Stimulated activated CD8-positive, alpha-beta memory T cell treated with anti-CD3 and anti-CD28 coated beads, Interleukin-7, amount 100 ng/mL, for 1 hour (primary cell): ENCODE measurements at regions not wholly inside any gene's neighbourhood (a gene's known extent, or its start where the extent isn't known, plus 50 kb on each side); places are given as distances from the start of the nearest gene placed in this dataset.

Experiments
- DNase-seq, 2 donors: peaks; one replicate each; pipeline ENCODE4 v3.0.0-alpha.2; 2020; ENCODE audit warnings: low read depth in 2 of 2

DNA sequence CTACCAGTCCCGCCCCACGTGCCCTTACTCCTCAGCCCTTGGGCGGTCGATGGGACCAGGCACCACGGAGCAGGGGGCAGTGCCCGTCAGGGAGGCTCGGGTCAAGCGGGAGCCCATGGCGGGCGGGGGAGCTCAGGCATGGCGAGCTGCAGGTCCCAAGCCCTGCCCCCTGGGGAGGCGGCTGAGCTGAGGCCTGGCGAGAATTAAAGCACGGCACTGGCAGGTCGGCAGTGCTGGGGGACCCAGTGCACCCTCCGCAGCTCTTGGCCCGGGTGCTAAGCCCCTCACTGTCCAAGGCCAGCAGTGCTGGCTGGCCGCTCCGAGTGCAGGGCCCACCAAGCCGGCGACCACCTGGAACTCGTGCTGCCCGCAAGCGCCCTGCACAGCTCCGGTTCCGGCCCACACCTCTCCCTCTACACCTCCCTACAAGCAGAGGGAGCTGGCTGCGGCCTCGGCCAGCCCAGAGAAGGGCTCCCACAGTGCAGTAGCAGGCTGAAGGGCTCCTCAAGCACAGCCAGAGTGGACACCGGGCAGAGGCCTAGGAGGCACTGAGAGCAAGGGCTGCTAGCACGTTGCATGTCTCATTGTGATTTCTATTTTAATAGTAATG, 166.8 kb upstream of the FMN2 start:
- no peak for DNase-seq

- DNase-seq = no peak
Measured at GRCh38 chr1:239926184-239926583, 165.5 kb upstream of the FMN2 start.

- no peak for DNase-seq
Measured at GRCh38 chr1:239929317-239929716, 162.4 kb upstream of the FMN2 start.

- no peak for DNase-seq
Measured at GRCh38 chr1:239930686-239931262, 160.9 kb upstream of the FMN2 start.

DNA sequence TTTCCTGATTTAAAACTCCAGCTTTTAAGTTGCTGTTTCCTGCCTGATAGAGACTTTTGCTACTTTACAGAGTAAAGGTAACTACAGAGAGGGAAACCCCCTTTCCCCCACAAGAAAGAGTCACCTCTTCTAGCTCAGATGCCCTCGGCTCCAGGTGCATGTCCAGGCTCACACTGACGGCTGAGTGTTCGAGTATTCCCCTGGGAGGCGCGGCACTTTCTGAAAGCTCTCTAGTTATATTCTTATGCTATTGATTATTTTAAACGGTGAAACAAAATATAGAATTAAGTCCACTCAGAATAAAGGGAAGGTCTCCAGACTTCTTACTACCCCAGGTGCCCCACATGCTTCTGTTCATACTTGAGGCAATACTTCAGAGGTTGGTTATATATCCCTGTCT, 160.3 kb upstream of the FMN2 start:
- no peak for DNase-seq

DNA sequence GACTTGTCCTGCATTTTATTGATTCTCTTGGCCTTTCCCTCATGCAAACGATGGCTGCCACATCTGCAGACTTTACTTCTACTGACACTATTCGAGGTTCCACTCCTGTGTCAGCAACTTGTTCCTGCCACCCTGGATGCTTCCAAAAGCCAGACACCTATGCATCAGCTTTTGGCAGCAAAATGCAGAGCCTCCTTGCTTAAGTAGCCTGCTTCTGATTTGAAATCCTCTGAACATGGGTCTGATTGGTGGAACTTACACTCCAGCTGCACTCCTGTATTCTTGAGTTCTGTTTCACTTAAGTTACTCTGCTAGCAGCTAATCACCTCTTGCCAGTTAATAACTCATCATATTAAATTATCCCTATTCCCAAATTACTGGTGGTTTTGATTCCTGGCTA, 152.1 kb upstream of the FMN2 start:
- DNase-seq = no peak

DNA sequence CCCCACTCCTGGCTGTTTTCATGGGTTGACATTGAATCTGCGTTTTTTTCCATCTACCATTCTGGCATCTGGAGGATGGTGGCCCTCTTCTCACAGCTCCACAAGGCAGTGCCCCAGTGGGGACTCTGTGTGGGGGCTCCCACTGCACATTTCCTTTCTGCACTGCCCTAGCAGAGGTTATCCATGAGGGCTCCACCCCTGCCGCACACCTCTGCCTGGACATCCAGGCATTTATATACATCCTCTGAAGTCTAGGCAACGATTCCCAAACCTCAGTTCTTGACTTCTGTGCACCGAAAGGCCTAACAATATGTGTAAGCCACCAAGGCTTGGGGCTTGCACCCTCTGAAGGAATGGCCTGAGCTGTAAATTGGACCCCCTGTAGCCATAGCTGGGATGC, 147.9 kb upstream of the FMN2 start:
- no peak for DNase-seq

GRCh38 chr1:239944666-239945065, 147.0 kb upstream of the FMN2 start:
- no peak for DNase-seq

DNA sequence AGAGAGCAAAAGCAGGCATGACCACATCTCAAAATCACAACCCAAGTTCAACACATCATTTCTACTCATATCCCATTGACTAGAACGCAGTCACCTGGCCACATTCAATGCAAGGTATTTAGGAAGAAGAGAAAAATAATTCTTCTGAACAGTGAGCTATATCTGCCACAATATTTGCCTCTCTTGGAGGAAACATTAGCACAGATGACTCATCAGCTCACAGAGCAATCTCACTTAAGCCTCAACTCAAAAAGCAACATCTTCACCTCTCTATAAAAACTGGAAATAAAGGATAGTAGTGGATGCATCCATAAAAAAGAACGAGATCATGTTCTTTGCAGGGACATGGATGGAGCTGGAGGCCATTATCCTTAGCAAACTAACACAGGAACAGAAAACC, 143.9 kb upstream of the FMN2 start:
- DNase-seq = no peak

- no peak for DNase-seq
Measured at GRCh38 chr1:239951511-239952140, 140.1 kb upstream of the FMN2 start.

- DNase-seq = no peak
Measured at GRCh38 chr1:239952348-239953308, 139.1 kb upstream of the FMN2 start.

- DNase-seq = no peak
Measured at GRCh38 chr1:239954836-239955235, 136.8 kb upstream of the FMN2 start.

DNA sequence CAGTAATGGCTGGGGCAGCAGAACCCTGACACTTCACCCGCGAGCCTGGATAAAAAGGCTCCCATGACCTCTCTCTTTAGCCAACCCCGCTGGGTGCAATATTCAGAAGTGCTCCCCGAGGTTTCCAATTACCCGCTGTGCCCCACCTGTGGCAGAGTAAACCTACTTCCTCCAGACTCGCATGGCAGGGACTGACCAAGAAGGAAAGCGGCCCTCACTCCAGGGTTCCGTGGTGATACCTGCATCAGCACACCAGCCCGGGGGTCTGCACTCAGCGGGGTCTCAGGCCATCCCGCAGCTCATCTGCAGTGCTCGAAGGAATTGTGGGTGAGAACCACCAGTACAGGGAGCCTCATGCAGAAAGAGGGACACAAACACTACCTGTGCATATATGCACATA, 136.3 kb upstream of the FMN2 start:
- no peak for DNase-seq

GRCh38 chr1:239956263-239956662, 135.4 kb upstream of the FMN2 start:
- DNase-seq = no peak

GRCh38 chr1:239958063-239958462, 133.6 kb upstream of the FMN2 start:
- no peak for DNase-seq

GRCh38 chr1:239960366-239960765, 131.3 kb upstream of the FMN2 start:
- no peak for DNase-seq

DNA sequence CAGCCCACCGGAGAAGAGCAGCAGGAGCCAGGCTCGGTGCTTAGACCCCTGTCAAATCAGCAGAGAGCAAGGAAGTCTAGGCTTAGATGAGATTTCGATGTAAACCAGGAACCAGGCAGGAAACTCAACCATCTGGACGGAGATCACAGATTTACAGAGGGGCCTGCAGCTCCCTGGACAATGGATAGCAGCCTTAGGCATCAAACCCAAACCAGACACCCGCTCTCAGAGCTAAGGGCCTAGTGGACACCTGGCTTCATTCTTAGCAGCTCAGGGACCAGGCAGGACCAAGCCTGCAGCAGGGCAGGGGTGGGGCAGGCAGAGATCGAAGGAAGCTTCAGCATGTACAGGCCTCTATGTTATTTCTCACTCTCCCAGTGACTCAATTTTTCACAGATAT, 127.8 kb upstream of the FMN2 start:
- DNase-seq = no peak

DNA sequence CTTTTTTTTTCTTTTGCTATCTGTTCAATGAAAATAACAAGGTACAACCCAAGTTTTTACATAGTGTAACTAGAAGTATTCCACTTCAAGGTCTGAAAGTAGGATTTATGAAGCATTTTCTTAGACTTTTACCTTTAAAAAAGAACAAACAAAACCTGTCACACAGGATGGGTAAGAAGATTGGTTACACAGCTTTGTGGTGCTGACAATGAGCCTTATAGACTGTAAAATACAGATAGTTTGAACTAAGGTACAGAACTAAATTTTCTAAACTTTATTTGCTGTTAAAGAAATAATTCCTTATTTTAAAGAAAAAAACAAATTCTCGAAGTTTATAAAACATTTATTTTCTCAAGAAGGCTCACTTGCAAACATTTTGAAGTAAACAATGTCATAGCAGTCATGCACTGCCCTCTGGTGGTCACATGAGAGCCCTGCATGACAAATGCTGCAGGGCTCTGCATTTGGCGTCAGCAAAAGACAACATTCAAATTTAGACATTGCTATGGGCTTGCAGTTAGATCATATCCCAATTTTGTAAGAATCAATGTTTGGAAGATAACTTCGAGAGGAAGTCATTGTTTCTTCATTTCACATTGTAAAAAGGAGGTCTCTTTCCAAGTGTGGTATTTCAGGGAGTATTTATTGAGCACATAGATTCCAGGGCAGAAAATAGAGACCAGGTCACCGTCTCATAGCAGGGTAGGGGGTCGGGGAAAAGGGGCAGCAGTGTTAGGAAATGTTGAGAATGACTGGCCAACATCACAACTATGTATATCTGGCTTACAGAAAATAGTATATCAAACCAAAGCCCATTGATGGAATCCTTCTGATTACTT, 115.3 kb upstream of the FMN2 start:
- DNase-seq = peak in 1 of 2 donors; percentile 4

DNA sequence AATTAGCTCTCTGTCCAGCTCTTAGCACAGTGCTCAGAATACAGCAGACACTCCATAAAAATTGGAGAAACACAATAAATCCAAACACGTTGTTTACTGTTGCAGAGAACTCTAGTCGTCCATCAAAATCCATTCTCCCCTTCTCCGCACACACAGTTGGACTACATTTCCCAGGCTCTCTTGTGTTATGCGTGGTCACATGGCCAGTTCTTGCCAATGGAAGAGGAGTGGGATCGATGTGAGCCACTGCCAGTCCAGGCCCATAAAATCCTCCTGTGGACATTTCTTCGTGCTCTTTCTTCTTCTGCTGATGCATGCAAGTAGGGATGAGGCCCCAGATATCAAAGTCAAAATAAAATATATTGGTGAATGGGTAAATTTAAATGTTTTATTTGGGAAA, 114.3 kb upstream of the FMN2 start:
- no peak for DNase-seq

DNA sequence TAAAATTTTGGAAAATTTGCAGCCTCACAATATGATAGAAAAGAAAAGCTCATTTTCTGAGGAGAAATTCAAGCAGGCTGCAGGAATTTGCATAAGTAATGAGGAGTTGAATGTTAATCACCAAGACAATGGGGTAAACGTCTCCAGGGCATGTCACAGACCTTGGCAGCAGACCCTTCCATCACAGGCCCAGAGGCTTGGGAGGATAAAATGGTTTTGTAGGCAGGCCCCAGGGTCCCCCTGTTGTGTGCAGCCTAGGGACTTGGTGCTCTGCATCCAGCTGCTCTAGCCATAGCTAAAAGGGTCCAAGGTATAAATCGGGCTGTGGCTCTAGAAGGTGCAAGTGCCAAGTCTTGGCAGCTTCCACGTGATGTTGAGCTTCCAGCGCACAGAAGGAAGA, 112.2 kb upstream of the FMN2 start:
- no peak for DNase-seq

DNA sequence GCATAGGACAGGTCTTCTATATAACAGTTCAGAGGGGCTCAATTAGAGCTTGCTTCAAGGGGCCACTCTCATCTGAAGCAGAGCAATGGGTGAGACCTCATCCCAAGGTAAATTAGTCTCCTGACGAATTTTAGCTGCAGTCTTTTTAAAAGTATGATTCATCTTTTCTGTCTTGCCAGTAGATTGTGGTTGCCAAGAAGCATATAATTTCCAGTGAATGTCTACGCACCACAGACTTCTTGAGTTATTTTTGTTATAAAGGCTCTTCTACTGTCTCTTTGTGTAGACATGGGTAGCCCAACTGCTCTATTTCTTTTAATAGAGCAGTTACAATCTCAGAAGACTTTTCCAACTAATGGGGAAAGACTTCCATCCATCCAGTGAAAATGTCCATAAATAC, 108.9 kb upstream of the FMN2 start:
- DNase-seq = no peak

DNA sequence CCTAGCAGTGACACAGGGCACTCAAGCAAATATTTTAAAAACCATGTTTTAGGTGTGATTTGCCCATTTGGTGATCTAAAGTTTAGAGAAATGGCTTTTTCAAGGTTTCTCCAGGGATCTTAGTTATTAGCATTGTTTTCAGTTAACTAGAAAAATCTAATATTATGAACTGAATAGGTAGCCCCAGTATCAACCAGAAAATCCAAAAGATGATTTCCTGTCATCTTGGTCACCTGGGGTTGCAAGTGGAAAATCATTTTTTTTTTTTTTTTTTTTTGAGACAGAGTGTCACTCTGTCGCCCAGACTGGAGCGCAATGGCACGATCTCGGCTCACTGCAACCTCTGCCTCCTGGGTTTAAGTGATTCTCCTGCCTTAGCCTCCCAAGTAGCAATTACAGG, 106.6 kb upstream of the FMN2 start:
- no peak for DNase-seq
